ENCODE measurements at regions not wholly inside any gene's neighbourhood (a gene's known extent, or its start where the extent isn't known, plus 50 kb on each side); places are given as distances from the start of the nearest gene placed in this dataset.

DNA sequence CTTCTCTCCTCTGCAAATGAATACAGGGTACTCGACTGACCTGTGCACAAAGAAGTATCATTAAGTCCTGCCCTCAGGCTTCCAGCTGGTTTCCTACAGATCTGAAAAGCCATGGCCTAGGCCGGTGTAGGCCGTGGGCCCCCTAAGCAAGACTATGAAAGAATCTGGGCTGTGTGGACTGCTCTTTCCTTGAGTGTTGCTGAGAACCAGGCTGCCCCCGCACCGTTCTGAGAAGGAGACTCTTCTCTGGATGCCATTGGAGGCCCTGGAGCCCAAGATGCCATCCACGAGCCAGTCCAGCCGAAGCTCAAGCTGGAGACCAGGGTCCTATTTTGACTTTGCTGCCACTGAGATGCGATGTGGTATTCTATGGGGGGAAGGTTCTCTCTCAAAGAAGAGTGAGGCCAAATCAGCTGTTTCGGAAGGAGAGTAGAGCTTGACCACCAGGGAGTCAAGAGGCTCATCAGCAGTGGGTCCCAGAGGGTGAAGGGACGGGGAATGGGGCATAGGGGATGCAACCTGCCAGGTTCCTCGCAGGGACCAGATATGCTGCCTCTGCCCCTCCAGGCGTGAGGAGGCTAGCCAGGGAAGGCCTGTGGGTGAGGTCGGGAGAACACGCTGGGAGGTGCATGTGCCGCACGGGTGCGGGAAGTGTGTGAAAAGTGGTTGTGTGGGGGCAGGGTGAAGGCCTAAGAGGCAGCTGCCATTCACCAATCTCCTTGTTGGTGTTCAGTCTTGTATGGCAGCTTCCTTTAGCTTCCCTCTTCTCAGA, 96.4 kb upstream of the B3GAT1 start:
- TF ChIP-seq ZNF175 (CRISPR knock-in tag; IDR thresholded peaks at IDR 0.05; ENCODE audit: low read depth), result no peak
- TF ChIP-seq, protein P1, sequence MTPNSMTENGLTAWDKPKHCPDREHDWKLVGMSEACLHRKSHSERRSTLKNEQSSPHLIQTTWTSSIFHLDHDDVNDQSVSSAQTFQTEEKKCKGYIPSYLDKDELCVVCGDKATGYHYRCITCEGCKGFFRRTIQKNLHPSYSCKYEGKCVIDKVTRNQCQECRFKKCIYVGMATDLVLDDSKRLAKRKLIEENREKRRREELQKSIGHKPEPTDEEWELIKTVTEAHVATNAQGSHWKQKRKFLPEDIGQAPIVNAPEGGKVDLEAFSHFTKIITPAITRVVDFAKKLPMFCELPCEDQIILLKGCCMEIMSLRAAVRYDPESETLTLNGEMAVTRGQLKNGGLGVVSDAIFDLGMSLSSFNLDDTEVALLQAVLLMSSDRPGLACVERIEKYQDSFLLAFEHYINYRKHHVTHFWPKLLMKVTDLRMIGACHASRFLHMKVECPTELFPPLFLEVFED (CRISPR knock-in tag; conservative IDR thresholded peaks at IDR 0.05), result no peak
- no peak for TF ChIP-seq ZNF24 (IDR thresholded peaks at IDR 0.05)
- TF ChIP-seq SIN3A (IDR thresholded peaks at IDR 0.05; ENCODE audit: borderline replicate concordance in 2 of 2, control insufficient read depth in 1 of 2, low read depth in 2 of 2, low read length in 2 of 2), result no peak
- TF ChIP-seq CBFB (CRISPR knock-in tag; IDR thresholded peaks at IDR 0.05), result no peak
- no peak for TF ChIP-seq ZNF274 (IDR thresholded peaks at IDR 0.05; ENCODE audit: borderline replicate concordance, low read depth, low read length)
- TF ChIP-seq POLR2AphosphoS5 (IDR thresholded peaks at IDR 0.05; ENCODE audit: control insufficient read depth, insufficient read depth, low read depth, low read length), result no peak
- TF ChIP-seq, protein P2, sequence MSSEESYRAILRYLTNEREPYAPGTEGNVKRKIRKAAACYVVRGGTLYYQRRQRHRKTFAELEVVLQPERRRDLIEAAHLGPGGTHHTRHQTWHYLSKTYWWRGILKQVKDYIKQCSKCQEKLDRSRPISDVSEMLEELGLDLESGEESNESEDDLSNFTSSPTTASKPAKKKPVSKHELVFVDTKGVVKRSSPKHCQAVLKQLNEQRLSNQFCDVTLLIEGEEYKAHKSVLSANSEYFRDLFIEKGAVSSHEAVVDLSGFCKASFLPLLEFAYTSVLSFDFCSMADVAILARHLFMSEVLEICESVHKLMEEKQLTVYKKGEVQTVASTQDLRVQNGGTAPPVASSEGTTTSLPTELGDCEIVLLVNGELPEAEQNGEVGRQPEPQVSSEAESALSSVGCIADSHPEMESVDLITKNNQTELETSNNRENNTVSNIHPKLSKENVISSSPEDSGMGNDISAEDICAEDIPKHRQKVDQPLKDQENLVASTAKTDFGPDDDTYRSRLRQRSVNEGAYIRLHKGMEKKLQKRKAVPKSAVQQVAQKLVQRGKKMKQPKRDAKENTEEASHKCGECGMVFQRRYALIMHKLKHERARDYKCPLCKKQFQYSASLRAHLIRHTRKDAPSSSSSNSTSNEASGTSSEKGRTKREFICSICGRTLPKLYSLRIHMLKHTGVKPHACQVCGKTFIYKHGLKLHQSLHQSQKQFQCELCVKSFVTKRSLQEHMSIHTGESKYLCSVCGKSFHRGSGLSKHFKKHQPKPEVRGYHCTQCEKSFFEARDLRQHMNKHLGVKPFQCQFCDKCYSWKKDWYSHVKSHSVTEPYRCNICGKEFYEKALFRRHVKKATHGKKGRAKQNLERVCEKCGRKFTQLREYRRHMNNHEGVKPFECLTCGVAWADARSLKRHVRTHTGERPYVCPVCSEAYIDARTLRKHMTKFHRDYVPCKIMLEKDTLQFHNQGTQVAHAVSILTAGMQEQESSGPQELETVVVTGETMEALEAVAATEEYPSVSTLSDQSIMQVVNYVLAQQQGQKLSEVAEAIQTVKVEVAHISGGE (CRISPR knock-in tag; IDR thresholded peaks at IDR 0.05), result no peak
- TF ChIP-seq ZNF184 (CRISPR knock-in tag; IDR thresholded peaks at IDR 0.05), result no peak
- no peak for TF ChIP-seq RFX5 (IDR thresholded peaks at IDR 0.05; ENCODE audit: low read depth, low read length)
- TF ChIP-seq, protein P3, sequence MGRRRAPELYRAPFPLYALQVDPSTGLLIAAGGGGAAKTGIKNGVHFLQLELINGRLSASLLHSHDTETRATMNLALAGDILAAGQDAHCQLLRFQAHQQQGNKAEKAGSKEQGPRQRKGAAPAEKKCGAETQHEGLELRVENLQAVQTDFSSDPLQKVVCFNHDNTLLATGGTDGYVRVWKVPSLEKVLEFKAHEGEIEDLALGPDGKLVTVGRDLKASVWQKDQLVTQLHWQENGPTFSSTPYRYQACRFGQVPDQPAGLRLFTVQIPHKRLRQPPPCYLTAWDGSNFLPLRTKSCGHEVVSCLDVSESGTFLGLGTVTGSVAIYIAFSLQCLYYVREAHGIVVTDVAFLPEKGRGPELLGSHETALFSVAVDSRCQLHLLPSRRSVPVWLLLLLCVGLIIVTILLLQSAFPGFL (CRISPR knock-in tag; IDR thresholded peaks at IDR 0.05), result no peak
- TF ChIP-seq ZNF263 (CRISPR knock-in tag; IDR thresholded peaks at IDR 0.05; ENCODE audit: borderline replicate concordance), result no peak
- no peak for TF ChIP-seq POLR2A (conservative IDR thresholded peaks at IDR 0.05)
